ENCODE measurements at regions not wholly inside any gene's neighbourhood (a gene's known extent, or its start where the extent isn't known, plus 50 kb on each side); places are given as distances from the start of the nearest gene placed in this dataset.

DNA sequence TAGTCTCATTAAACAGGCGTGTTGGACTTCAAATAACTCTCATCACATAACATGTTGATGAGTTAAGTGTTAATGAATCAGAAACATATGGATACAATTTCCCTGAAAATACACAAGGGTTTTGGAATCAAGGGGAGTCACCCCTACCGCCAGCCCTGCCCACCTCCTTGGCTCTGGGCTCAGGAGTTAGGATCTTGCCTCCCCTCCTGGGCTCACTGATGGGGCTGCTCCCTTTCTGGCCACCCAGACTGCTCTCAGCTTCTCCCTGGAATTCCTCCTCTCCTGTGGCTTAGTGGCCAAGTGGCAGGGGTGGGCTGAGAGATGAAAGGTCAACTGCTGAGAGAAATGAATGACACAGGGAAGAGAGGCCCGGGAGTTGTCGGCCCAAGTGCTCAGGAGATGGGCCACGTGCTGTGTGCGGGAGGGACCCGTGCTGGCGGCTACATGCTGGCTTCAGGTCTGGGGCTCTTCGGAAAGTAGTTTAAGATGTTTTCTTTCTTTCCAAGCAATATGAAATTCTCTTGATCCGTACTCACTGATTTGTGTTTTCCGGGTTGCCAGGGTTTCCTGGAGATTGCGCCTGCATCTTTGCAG, 55.8 kb upstream of the TNP1 start:
- no peaks in the 10 kb centered on the region for H3K27me3 ChIP-seq (ENCODE audit: control insufficient read depth in 1 of 2, insufficient read depth in 2 of 2, low read length in 2 of 2)
- peaks cover 0 to 3% of the 10 kb centered on the region in 2 donors for H3K4me1 ChIP-seq (ENCODE audit: control insufficient read depth in 2 of 2, insufficient read depth in 2 of 2, low read length in 1 of 2)
- H3K27ac ChIP-seq (ENCODE audit: low read depth in 2 of 2, low read length in 1 of 2), result no peak overlapping the region
- H3K9me3 ChIP-seq (ENCODE audit: control insufficient read depth in 2 of 2, insufficient read depth in 1 of 2, low read depth in 1 of 2, low read length in 1 of 2), result peaks cover 3% of the 10 kb centered on the region in 2 donors
- 85 to 91% methylated on average over 12 of the region's 12 CpGs for WGBS, 2 donors
- no peak overlapping the region for H3K4me3 ChIP-seq (ENCODE audit: low read depth in 1 of 2, low read length in 2 of 2)
- no peaks in the 10 kb centered on the region for H3K36me3 ChIP-seq (ENCODE audit: control insufficient read depth in 2 of 2, insufficient read depth in 2 of 2, low read length in 1 of 2)

DNA sequence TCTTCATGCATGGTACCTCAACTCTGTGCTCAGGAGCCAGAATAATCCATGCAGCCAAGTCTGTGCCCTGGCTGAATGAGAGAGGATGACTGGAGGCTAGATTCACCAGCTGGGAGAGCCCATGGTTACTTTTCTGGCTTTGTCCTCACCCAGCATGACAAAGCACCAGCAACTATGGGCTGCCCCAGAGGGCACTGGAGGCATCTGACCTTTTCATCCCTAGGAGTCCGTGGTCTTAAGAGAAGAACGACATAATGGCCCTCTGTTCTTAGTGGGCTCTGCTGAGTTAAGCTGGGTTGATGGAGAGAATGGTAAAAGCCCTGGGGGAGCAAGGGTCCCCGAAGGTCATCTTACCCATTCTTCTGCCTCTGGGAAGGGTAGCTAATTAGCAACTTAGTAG, 54.6 kb upstream of the TNP1 start:
- Histone ChIP-seq H3K27ac (ENCODE audit: low read depth in 2 of 2, low read length in 1 of 2) (no peak overlapping the region), H3K36me3 (ENCODE audit: control insufficient read depth in 2 of 2, insufficient read depth in 2 of 2, low read length in 1 of 2) (no peaks in the 10 kb centered on the region), H3K9me3 (ENCODE audit: control insufficient read depth in 2 of 2, insufficient read depth in 1 of 2, low read depth in 1 of 2, low read length in 1 of 2) (no peaks in the 10 kb centered on the region), H3K27me3 (ENCODE audit: control insufficient read depth in 1 of 2, insufficient read depth in 2 of 2, low read length in 2 of 2) (no peaks in the 10 kb centered on the region), H3K4me3 (ENCODE audit: low read depth in 1 of 2, low read length in 2 of 2) (no peak overlapping the region), H3K4me1 (ENCODE audit: control insufficient read depth in 2 of 2, insufficient read depth in 2 of 2, low read length in 1 of 2) (no peaks in the 10 kb centered on the region)
- WGBS, 2 donors, result 81 to 88% methylated on average over 3 of the region's 3 CpGs

DNA sequence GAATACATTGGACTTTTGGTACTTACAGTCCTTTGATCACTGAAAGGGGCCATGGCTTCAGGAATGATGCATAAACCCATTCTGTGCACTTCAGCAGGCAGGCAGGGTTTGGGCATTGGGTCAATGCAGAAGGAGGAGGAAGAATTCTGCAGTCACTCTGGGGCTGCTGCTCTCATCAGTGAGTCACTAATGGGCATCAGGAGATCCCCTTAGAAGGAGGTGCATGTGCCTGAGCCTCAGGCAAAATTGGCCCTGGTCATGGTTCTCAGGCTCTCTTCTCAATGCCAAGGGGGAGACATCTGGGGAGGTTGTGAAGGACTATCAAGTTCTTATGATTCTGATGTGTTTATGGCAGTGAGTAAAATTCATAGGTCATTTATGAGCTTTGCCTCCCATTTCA, 52.0 kb upstream of the TNP1 start:
- no peaks in the 10 kb centered on the region for H3K36me3 ChIP-seq (ENCODE audit: control insufficient read depth in 2 of 2, insufficient read depth in 2 of 2, low read length in 1 of 2)
- no peak overlapping the region for H3K4me3 ChIP-seq (ENCODE audit: low read depth in 1 of 2, low read length in 2 of 2)
- H3K4me1 ChIP-seq (ENCODE audit: control insufficient read depth in 2 of 2, insufficient read depth in 2 of 2, low read length in 1 of 2), result no peaks in the 10 kb centered on the region
- H3K9me3 ChIP-seq (ENCODE audit: control insufficient read depth in 2 of 2, insufficient read depth in 1 of 2, low read depth in 1 of 2, low read length in 1 of 2), result no peaks in the 10 kb centered on the region
- no peak overlapping the region for H3K27ac ChIP-seq (ENCODE audit: low read depth in 2 of 2, low read length in 1 of 2)
- no peaks in the 10 kb centered on the region for H3K27me3 ChIP-seq (ENCODE audit: control insufficient read depth in 1 of 2, insufficient read depth in 2 of 2, low read length in 2 of 2)

DNA sequence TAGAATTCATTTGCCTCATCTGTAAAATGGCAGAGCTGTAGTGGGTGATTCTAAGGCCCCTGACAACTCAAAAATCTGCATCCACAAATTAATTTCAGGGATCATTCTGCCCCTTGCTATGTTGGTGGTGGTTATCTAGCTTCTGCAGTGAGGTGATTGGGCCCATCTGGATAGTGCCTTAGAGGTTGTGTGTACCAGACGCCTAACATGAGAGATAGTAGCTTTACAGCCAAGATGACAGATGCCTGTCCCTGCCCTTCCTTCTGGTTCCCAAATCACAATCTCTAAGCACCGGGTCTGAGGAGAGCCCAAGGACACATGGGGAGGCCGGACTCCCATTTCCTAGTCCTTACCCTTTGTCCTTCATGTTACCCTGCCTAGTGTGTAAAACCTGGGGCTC, 51.1 kb upstream of the TNP1 start:
- Histone ChIP-seq H3K4me3 (ENCODE audit: low read depth in 1 of 2, low read length in 2 of 2) (no peak overlapping the region), H3K4me1 (ENCODE audit: control insufficient read depth in 2 of 2, insufficient read depth in 2 of 2, low read length in 1 of 2) (no peaks in the 10 kb centered on the region), H3K36me3 (ENCODE audit: control insufficient read depth in 2 of 2, insufficient read depth in 2 of 2, low read length in 1 of 2) (no peaks in the 10 kb centered on the region), H3K27me3 (ENCODE audit: control insufficient read depth in 1 of 2, insufficient read depth in 2 of 2, low read length in 2 of 2) (no peaks in the 10 kb centered on the region), H3K27ac (ENCODE audit: low read depth in 2 of 2, low read length in 1 of 2) (no peak overlapping the region), H3K9me3 (ENCODE audit: control insufficient read depth in 2 of 2, insufficient read depth in 1 of 2, low read depth in 1 of 2, low read length in 1 of 2) (no peaks in the 10 kb centered on the region)
- 86 to 89% methylated on average over 3 of the region's 3 CpGs for WGBS, 2 donors

DNA sequence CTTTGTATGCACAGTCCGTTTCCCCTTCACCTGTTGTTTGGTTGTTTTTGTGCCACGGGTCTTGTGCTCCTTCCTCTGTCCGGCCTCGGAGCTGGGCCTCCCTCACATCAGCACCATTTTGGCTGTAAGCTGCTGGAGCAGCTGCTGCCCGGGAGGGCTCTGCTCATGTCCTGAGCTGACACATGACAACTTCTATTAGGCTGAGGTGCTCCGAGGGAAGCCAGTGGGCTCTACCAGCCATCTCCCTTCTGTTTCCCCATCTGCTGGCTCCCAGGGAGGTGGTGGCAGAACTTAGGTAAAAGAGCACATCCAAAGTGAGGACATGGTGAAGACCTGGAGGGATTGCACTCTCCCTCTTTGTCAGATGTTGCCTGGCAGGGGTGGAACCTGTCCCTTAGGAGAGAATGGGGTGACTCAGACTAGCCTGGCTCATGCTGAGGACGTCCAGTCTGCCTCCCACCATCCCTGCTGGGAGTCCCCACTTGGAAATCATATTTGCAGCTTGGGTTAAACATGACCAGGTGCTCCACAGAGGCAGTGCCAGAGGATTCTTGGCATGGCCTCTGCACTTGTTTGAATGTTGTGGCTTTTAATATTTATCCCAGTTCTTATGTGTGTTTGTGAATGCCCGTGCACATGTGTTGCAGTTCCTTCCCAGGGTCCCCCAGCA, 49.8 kb upstream of the TNP1 start:
- H3K27ac ChIP-seq (ENCODE audit: low read depth in 2 of 2, low read length in 1 of 2), result no peak overlapping the region
- no peaks in the 10 kb centered on the region for H3K27me3 ChIP-seq (ENCODE audit: control insufficient read depth in 1 of 2, insufficient read depth in 2 of 2, low read length in 2 of 2)
- no peak overlapping the region for H3K4me3 ChIP-seq (ENCODE audit: low read depth in 1 of 2, low read length in 2 of 2)
- 77% methylated on average over 8 of the region's 8 CpGs for whole genome bisulfite sequencing, 2 donors
- H3K9me3 ChIP-seq (ENCODE audit: control insufficient read depth in 2 of 2, insufficient read depth in 1 of 2, low read depth in 1 of 2, low read length in 1 of 2), result no peaks in the 10 kb centered on the region
- no peaks in the 10 kb centered on the region for H3K36me3 ChIP-seq (ENCODE audit: control insufficient read depth in 2 of 2, insufficient read depth in 2 of 2, low read length in 1 of 2)
- no peaks in the 10 kb centered on the region for H3K4me1 ChIP-seq (ENCODE audit: control insufficient read depth in 2 of 2, insufficient read depth in 2 of 2, low read length in 1 of 2)
